ENCODE measurements at regions not wholly inside any gene's neighbourhood (a gene's known extent, or its start where the extent isn't known, plus 50 kb on each side); places are given as distances from the start of the nearest gene placed in this dataset.
"Not testable (repeated sequence)": the region's sequence is repeated elsewhere in the genome, so short reads cannot be mapped to it uniquely, and the experiment has no call there.

DNA sequence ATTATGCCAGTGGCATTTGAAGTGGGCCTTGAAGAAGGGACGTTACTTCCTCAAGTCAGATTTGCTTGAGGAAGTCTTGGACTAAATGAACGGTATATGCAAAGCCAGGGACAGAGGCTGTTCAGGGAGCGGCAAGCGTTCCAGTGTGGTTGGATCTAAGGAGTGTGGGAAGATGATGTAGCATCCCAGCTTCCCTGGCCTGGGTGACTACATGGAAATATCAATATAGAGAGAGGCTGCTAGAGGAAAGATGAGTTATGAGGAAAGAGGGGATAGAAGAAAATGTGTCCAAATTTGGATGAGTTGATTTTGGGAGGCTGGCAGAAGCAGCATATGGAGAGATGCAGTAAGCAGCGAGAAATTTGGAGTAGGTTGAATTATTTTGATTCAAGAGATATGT lies 432.5 kb upstream of the TENM3 start:
- H3K36me3 ChIP-seq, result no peaks in the 10 kb centered on the region
- no peak overlapping the region for H3K4me3 ChIP-seq
- H3K27me3 ChIP-seq, result no peaks in the 10 kb centered on the region
- H3K4me1 ChIP-seq, result no peaks in the 10 kb centered on the region
- TF ChIP-seq POLR2A (IDR thresholded peaks at IDR 0.05) (no peak), POLR2AphosphoS5 (IDR thresholded peaks at IDR 0.05; ENCODE audit: insufficient read depth in 1 of 2, low read depth in 1 of 2) (no peak)
- TF ChIP-seq, protein P1, sequence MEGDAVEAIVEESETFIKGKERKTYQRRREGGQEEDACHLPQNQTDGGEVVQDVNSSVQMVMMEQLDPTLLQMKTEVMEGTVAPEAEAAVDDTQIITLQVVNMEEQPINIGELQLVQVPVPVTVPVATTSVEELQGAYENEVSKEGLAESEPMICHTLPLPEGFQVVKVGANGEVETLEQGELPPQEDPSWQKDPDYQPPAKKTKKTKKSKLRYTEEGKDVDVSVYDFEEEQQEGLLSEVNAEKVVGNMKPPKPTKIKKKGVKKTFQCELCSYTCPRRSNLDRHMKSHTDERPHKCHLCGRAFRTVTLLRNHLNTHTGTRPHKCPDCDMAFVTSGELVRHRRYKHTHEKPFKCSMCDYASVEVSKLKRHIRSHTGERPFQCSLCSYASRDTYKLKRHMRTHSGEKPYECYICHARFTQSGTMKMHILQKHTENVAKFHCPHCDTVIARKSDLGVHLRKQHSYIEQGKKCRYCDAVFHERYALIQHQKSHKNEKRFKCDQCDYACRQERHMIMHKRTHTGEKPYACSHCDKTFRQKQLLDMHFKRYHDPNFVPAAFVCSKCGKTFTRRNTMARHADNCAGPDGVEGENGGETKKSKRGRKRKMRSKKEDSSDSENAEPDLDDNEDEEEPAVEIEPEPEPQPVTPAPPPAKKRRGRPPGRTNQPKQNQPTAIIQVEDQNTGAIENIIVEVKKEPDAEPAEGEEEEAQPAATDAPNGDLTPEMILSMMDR (IDR thresholded peaks at IDR 0.05), result no peak
- no peaks in the 10 kb centered on the region for H3K9me3 ChIP-seq
- no peak for DNase-seq (ENCODE audit: extremely low spot score in 2 of 2)
- no peak overlapping the region for H3K27ac ChIP-seq
- intact Hi-C loops (cut with DNase I), result no loop called here

DNA sequence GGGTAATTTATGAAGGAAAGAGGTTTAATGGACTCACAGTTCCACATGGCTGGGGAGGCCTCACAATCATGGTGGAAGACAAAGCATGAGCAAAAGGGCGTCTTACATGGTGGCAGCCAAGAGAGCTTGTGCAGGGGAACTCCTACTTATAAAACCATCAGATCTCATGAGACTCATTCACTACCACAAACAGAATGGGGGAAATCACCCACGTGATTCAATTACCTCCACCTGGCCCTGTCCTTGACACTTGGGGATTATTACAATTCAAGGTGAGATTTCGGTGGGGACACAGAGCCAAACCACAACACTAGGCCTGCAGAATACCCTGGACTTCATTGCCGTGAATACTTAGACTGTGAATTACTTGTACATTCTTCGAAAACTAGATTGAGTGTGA lies 431.7 kb upstream of the TENM3 start:
- H3K36me3 ChIP-seq; H3K27ac ChIP-seq; H3K27me3 ChIP-seq; intact Hi-C loops (cut with DNase I); H3K9me3 ChIP-seq; H3K4me3 ChIP-seq; DNase-seq (ENCODE audit: extremely low spot score in 2 of 2); H3K4me1 ChIP-seq: not testable (repeated sequence)

DNA sequence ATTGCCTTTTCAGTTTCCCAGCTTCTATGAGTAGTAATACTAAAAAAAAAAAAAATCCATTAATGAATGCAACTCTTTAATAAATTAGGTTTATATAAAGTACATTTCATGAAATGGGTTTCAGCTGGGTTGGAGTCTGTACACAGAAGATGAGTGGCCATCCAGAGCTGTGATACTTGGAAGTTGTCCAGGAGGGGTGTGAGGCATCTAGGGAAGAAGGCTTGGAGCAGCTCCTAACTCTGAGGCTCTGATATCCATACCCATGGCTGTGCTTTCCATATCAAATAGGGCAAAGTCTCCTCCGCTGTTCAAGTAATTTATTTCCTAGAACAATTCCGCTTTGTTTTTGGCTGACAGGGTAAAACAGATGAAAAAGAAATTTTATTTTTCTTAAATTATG lies 423.3 kb upstream of the TENM3 start:
- no peaks in the 10 kb centered on the region for H3K9me3 ChIP-seq
- TF ChIP-seq, protein P1 (IDR thresholded peaks at IDR 0.05), result no peak
- TF ChIP-seq POLR2A (IDR thresholded peaks at IDR 0.05) (no peak), POLR2AphosphoS5 (IDR thresholded peaks at IDR 0.05; ENCODE audit: insufficient read depth in 1 of 2, low read depth in 1 of 2) (no peak)
- DNase-seq (ENCODE audit: extremely low spot score in 2 of 2), result no peak
- H3K27me3 ChIP-seq, result no peaks in the 10 kb centered on the region
- no peak overlapping the region for H3K4me3 ChIP-seq
- intact Hi-C loops (cut with DNase I), result no loop called here
- H3K4me1 ChIP-seq, result no peaks in the 10 kb centered on the region
- no peak overlapping the region for H3K27ac ChIP-seq
- H3K36me3 ChIP-seq, result no peaks in the 10 kb centered on the region

DNA sequence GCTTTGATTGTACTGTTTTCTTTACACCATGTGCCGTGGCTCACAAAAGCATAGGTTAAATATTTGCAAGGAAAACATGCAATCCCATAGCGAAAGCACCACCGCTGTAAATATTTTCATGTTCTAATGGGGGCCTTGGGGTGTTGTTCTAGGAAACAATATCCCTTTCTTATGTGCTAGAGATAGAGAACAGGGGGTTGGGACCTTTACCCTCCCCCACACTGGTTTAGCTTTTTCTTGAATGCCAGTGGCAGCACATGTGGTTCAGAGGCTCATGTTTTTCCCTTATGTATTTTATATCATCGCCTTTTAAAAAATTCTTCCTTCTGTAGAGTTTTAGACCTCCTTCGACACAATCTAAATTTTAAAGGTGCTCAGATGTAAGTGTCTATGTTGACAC lies 422.6 kb upstream of the TENM3 start:
- H3K4me1 ChIP-seq, result no peaks in the 10 kb centered on the region
- intact Hi-C loops (cut with DNase I), result no loop called here
- H3K27me3 ChIP-seq, result no peaks in the 10 kb centered on the region
- no peak overlapping the region for H3K27ac ChIP-seq
- H3K4me3 ChIP-seq, result no peak overlapping the region
- TF ChIP-seq, protein P1 (IDR thresholded peaks at IDR 0.05), result no peak
- TF ChIP-seq POLR2AphosphoS5 (IDR thresholded peaks at IDR 0.05; ENCODE audit: insufficient read depth in 1 of 2, low read depth in 1 of 2) (no peak), POLR2A (IDR thresholded peaks at IDR 0.05) (no peak)
- H3K9me3 ChIP-seq, result no peaks in the 10 kb centered on the region
- DNase-seq (ENCODE audit: extremely low spot score in 2 of 2), result no peak
- H3K36me3 ChIP-seq, result no peaks in the 10 kb centered on the region

DNA sequence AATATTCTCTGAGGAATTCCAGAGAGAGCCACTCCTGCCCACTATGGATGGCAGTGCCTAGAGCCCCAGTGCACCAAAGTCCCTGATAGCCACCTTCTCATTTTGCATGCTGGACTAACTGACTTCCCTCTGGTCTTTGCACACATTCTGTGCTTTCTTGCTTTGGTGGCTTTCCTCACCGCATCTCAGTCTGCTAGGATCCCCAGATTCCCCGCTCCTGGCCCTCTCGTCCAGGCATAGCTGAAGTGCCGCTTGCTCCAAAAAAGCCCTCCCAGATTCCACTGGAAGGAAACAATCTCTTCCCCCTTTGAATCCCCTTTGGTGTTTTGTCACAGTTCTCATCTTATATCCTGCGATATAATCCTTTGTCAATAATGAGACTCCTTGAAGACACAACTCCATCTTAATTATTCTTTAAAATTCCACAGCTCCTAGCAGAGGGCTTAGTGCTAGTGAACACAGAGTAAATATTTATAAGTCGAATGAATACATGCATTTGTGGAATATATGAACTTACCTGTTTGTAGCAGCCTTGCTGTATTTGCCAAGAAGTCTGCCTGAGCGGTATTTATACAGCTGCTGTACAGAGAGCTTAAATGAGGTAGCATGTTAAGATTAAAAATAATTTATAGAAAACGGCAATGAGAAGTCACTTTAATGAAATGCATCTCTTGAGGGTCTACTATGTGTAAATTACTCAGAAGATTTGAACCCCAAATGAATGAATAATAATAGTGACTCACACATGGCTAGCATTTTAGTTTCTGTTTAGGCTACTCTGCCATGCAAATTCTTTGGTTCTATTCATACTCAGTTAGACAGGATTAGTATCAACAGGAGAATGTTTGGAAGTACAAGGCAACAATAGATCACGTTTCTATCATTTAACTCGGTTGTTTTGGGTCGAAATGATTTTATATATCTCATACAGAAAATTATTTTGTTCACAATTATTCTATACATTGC lies 421.9 kb upstream of the TENM3 start:
- intact Hi-C loops (cut with DNase I), result no loop called here
- no peaks in the 10 kb centered on the region for H3K27me3 ChIP-seq
- no peaks in the 10 kb centered on the region for H3K36me3 ChIP-seq
- DNase-seq (ENCODE audit: extremely low spot score in 2 of 2), result no peak
- no peaks in the 10 kb centered on the region for H3K4me1 ChIP-seq
- no peak overlapping the region for H3K4me3 ChIP-seq
- H3K9me3 ChIP-seq, result no peaks in the 10 kb centered on the region
- H3K27ac ChIP-seq, result no peak overlapping the region
- TF ChIP-seq, protein P1 (IDR thresholded peaks at IDR 0.05), result no peak
- TF ChIP-seq POLR2AphosphoS5 (IDR thresholded peaks at IDR 0.05; ENCODE audit: insufficient read depth in 1 of 2, low read depth in 1 of 2) (no peak), POLR2A (IDR thresholded peaks at IDR 0.05) (no peak)

Data from vagina (tissue), 2 donors.